K562 (cell line): ENCODE measurements at regions not wholly inside any gene's neighbourhood (a gene's known extent, or its start where the extent isn't known, plus 50 kb on each side); places are given as distances from the start of the nearest gene placed in this dataset.

ENCODE experiments used
- ESRRA ChIP-seq: fragments of 450-650 bp; IDR thresholded peaks from 2 replicates; pipeline ENCODE4 v1.6.1; 2014; ENCODE audit warnings: low read depth, mild to moderate bottlenecking, moderate library complexity, borderline replicate concordance
- KDM5B ChIP-seq: fragments of 200-600 bp; sonication (generic); IDR thresholded peaks from 2 replicates; pipeline ENCODE4 v1.6.1; 2012; ENCODE audit warnings: low read depth, mild to moderate bottlenecking, moderate library complexity, low read length, control low read depth, inconsistent platforms; ENCODE audit not compliant: insufficient replicate concordance
- MXI1 ChIP-seq: IDR thresholded peaks from 2 replicates; pipeline ENCODE4 v1.6.1; 2011; ENCODE audit warnings: low read depth, mild to moderate bottlenecking, improper control_type of control experiment, low read length
- TF ChIP-seq, protein P1 (sequence below): fragments of 450-650 bp; IDR thresholded peaks from 2 replicates; pipeline ENCODE4 v1.6.1; 2017; ENCODE audit warnings: mild to moderate bottlenecking, moderate library complexity
- TF ChIP-seq, protein P2 (sequence below): fragments of 250-450 bp; sonication (Bioruptor Pico); IDR thresholded peaks from 2 replicates; pipeline ENCODE4 v1.9.0; 2021; ENCODE audit warnings: mild to moderate bottlenecking, inconsistent platforms
- TF ChIP-seq, protein P3 (sequence below): sonication (generic); formaldehyde crosslinking; IDR thresholded peaks from 2 replicates; pipeline ENCODE4 v1.8.1; 2022; ENCODE audit warnings: missing genetic modification reagents
- TF ChIP-seq, protein P4 (sequence below): sonication (generic); IDR thresholded peaks from 2 replicates; pipeline ENCODE4 v1.6.1; 2016

GRCh38 chr2:226179010-226179409, 620.6 kb downstream of the IRS1 start (continued):
- TF ChIP-seq, protein P1, sequence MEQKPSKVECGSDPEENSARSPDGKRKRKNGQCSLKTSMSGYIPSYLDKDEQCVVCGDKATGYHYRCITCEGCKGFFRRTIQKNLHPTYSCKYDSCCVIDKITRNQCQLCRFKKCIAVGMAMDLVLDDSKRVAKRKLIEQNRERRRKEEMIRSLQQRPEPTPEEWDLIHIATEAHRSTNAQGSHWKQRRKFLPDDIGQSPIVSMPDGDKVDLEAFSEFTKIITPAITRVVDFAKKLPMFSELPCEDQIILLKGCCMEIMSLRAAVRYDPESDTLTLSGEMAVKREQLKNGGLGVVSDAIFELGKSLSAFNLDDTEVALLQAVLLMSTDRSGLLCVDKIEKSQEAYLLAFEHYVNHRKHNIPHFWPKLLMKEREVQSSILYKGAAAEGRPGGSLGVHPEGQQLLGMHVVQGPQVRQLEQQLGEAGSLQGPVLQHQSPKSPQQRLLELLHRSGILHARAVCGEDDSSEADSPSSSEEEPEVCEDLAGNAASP = no peak
- TF ChIP-seq, protein P2, sequence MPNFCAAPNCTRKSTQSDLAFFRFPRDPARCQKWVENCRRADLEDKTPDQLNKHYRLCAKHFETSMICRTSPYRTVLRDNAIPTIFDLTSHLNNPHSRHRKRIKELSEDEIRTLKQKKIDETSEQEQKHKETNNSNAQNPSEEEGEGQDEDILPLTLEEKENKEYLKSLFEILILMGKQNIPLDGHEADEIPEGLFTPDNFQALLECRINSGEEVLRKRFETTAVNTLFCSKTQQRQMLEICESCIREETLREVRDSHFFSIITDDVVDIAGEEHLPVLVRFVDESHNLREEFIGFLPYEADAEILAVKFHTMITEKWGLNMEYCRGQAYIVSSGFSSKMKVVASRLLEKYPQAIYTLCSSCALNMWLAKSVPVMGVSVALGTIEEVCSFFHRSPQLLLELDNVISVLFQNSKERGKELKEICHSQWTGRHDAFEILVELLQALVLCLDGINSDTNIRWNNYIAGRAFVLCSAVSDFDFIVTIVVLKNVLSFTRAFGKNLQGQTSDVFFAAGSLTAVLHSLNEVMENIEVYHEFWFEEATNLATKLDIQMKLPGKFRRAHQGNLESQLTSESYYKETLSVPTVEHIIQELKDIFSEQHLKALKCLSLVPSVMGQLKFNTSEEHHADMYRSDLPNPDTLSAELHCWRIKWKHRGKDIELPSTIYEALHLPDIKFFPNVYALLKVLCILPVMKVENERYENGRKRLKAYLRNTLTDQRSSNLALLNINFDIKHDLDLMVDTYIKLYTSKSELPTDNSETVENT (CRISPR knock-in tag) = no peak
- no peak for TF ChIP-seq ESRRA
- no peak for TF ChIP-seq MXI1
- no peak for TF ChIP-seq KDM5B
- TF ChIP-seq, protein P3, sequence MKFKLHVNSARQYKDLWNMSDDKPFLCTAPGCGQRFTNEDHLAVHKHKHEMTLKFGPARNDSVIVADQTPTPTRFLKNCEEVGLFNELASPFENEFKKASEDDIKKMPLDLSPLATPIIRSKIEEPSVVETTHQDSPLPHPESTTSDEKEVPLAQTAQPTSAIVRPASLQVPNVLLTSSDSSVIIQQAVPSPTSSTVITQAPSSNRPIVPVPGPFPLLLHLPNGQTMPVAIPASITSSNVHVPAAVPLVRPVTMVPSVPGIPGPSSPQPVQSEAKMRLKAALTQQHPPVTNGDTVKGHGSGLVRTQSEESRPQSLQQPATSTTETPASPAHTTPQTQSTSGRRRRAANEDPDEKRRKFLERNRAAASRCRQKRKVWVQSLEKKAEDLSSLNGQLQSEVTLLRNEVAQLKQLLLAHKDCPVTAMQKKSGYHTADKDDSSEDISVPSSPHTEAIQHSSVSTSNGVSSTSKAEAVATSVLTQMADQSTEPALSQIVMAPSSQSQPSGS (CRISPR knock-in tag) = no peak
- TF ChIP-seq, protein P4, sequence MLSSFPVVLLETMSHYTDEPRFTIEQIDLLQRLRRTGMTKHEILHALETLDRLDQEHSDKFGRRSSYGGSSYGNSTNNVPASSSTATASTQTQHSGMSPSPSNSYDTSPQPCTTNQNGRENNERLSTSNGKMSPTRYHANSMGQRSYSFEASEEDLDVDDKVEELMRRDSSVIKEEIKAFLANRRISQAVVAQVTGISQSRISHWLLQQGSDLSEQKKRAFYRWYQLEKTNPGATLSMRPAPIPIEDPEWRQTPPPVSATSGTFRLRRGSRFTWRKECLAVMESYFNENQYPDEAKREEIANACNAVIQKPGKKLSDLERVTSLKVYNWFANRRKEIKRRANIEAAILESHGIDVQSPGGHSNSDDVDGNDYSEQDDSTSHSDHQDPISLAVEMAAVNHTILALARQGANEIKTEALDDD = no peak
